Mammary epithelial cell (primary cell): ENCODE measurements at regions not wholly inside any gene's neighbourhood (a gene's known extent, or its start where the extent isn't known, plus 50 kb on each side); places are given as distances from the start of the nearest gene placed in this dataset.

Experiments used
- CTCF ChIP-seq, 2 donors: IDR thresholded peaks in 1 of 2; conservative IDR thresholded peaks in 1 of 2; 2 replicates each; pipeline ENCODE4 v1.5.1; 2011 to 2012; ENCODE audit warnings: inconsistent platforms in 2 of 2, low read length in 2 of 2, mild to moderate bottlenecking in 2 of 2, control low read depth in 1 of 2, low read depth in 1 of 2; ENCODE audit not compliant: insufficient read depth in 1 of 2; ENCODE audit errors: extremely low read depth in 1 of 2
- EZH2 ChIP-seq: IDR thresholded peaks from 2 replicates; pipeline ENCODE4 v1.6.1; 2012; ENCODE audit warnings: low read length, inconsistent platforms, borderline replicate concordance

GRCh38 chr2:145851730-145852129 is 1331.8 kb upstream of the ZEB2 start:
- TF ChIP-seq CTCF (conservative IDR thresholded peaks at IDR 0.05 in 1 of 2, IDR thresholded peaks at IDR 0.05 in 1 of 2; ENCODE audit: extremely low read depth in 1 of 2, insufficient read depth in 1 of 2, low read depth in 1 of 2, low read length in 2 of 2) (no peak), EZH2 (no peak)
